Suprapubic skin (tissue), 4 donors: ENCODE measurements at regions not wholly inside any gene's neighbourhood (a gene's known extent, or its start where the extent isn't known, plus 50 kb on each side); places are given as distances from the start of the nearest gene placed in this dataset.

Experiments used
- CTCF ChIP-seq, 2 donors: fragments of 200-600 bp in 1 of 2; fragments of 450-650 bp in 1 of 2; sonication (generic) in 1 of 2; IDR thresholded peaks; one replicate each; pipeline ENCODE4 v1.5.1; 2016 to 2019; ENCODE audit warnings: antibody characterized with exemption in 2 of 2, mild to moderate bottlenecking in 1 of 2, moderate library complexity in 1 of 2
- POLR2A ChIP-seq, 2 donors: fragments of 450-650 bp; IDR thresholded peaks; one replicate each; pipeline ENCODE4 v1.6.1; 2017; ENCODE audit warnings: antibody characterized with exemption in 2 of 2, mild to moderate bottlenecking in 2 of 2, moderate library complexity in 2 of 2
- POLR2AphosphoS5 ChIP-seq, 3 donors: sonication (generic); formaldehyde crosslinking; IDR thresholded peaks; one replicate each; pipeline ENCODE4 v1.6.1; 2017; ENCODE audit warnings: antibody characterized with exemption in 3 of 3

GRCh38 chr13:104025303-104025702, 959.1 kb upstream of the SLC10A2 start:
- TF ChIP-seq POLR2A (IDR thresholded peaks at IDR 0.05) (no peak), POLR2AphosphoS5 (IDR thresholded peaks at IDR 0.05) (no peak), CTCF (IDR thresholded peaks at IDR 0.05) (no peak)
